Sigmoid colon (tissue), 4 donors: ENCODE measurements at regions not wholly inside any gene's neighbourhood (a gene's known extent, or its start where the extent isn't known, plus 50 kb on each side); places are given as distances from the start of the nearest gene placed in this dataset.

Experiments
- CTCF ChIP-seq, 4 experiments: fragments of 450-650 bp in 3 of 4; fragments of 200-600 bp in 1 of 4; IDR thresholded peaks; one replicate each; pipeline ENCODE4 v1.5.1; 2016 to 2019; ENCODE audit warnings: antibody characterized with exemption in 4 of 4, mild to moderate bottlenecking in 3 of 4, moderate library complexity in 2 of 4
- POLR2AphosphoS5 ChIP-seq, 4 donors: sonication (generic); formaldehyde crosslinking; IDR thresholded peaks; one replicate each; pipeline ENCODE4 v1.6.1; 2017; ENCODE audit warnings: antibody characterized with exemption in 4 of 4

GRCh38 chr5:167881041-167881440, 410.4 kb upstream of the WWC1 start:
- no peak for TF ChIP-seq CTCF (IDR thresholded peaks at IDR 0.05)
- TF ChIP-seq POLR2AphosphoS5 (IDR thresholded peaks at IDR 0.05): no peak
